Ishikawa (cell line): ENCODE measurements at regions not wholly inside any gene's neighbourhood (a gene's known extent, or its start where the extent isn't known, plus 50 kb on each side); places are given as distances from the start of the nearest gene placed in this dataset.

ENCODE experiments used
- CEBPB ChIP-seq: IDR thresholded peaks from 2 replicates; pipeline ENCODE4 v1.6.1; 2012
- CREB1 ChIP-seq: IDR thresholded peaks from 2 replicates; pipeline ENCODE4 v1.6.1; 2012; ENCODE audit warnings: low read depth
- EGR1 ChIP-seq: IDR thresholded peaks from 2 replicates; pipeline ENCODE4 v1.6.1; 2012
- EP300 ChIP-seq: IDR thresholded peaks from 2 replicates; pipeline ENCODE4 v1.6.1; 2012; ENCODE audit warnings: borderline replicate concordance
- FOXM1 ChIP-seq: IDR thresholded peaks from 2 replicates; pipeline ENCODE4 v1.6.1; 2012; ENCODE audit warnings: low read depth, borderline replicate concordance
- MAX ChIP-seq: IDR thresholded peaks from 2 replicates; pipeline ENCODE4 v1.6.1; 2012
- NFIC ChIP-seq: IDR thresholded peaks from 2 replicates; pipeline ENCODE4 v1.6.1; 2012
- RAD21 ChIP-seq: IDR thresholded peaks from 2 replicates; pipeline ENCODE4 v1.6.1; 2012; ENCODE audit warnings: low read depth
- REST ChIP-seq: IDR thresholded peaks from 2 replicates; pipeline ENCODE4 v1.6.1; 2012; ENCODE audit warnings: low read depth, mild to moderate bottlenecking
- TAF1 ChIP-seq: IDR thresholded peaks from 2 replicates; pipeline ENCODE4 v1.6.1; 2012; ENCODE audit warnings: low read depth, mild to moderate bottlenecking
- TEAD4 ChIP-seq: IDR thresholded peaks from 2 replicates; pipeline ENCODE4 v1.6.1; 2012
- USF1 ChIP-seq: IDR thresholded peaks from 2 replicates; pipeline ENCODE4 v1.6.1; 2012

GRCh38 chr5:164353155-164353554, 847.7 kb downstream of the MAT2B start:
- TF ChIP-seq FOXM1 = no peak
- TF ChIP-seq REST = no peak
- TF ChIP-seq RAD21 = no peak
- no peak for TF ChIP-seq EP300
- no peak for TF ChIP-seq TAF1
- no peak for TF ChIP-seq NFIC
- no peak for TF ChIP-seq MAX
- TF ChIP-seq TEAD4 = no peak
- no peak for TF ChIP-seq CREB1
- no peak for TF ChIP-seq USF1
- TF ChIP-seq CEBPB = no peak
- no peak for TF ChIP-seq EGR1
